GM23338 (cell line): ENCODE measurements at regions not wholly inside any gene's neighbourhood (a gene's known extent, or its start where the extent isn't known, plus 50 kb on each side); places are given as distances from the start of the nearest gene placed in this dataset.

ENCODE experiments used
- ATAC-seq: fragments of 200-7000 bp; cut with Tn5 transposase; 3 replicates; pipeline ENCODE4 v1.9.1; 2020
- DNase-seq: peaks from one replicate; pipeline ENCODE4 v3.0.0-alpha.2; 2015; ENCODE audit warnings: low spot score
- H2AFZ ChIP-seq: fragments of 200-600 bp; sonication (generic); 2 replicates; pipeline ENCODE4 v1.8.0; 2016; ENCODE audit warnings: antibody characterized with exemption, mild to moderate bottlenecking, moderate library complexity
- H3F3A ChIP-seq: fragments of 200-600 bp; sonication (generic); replicated peaks from 2 replicates; pipeline ENCODE4 v1.8.0; 2017; ENCODE audit warnings: antibody characterized with exemption, mixed run types, low read depth
- H3K27ac ChIP-seq: fragments of 200-600 bp; sonication (generic); 2 replicates; pipeline ENCODE4 v1.6.1; 2016; ENCODE audit warnings: low read depth
- H3K27me3 ChIP-seq: fragments of 200-600 bp; sonication (generic); 2 replicates; pipeline ENCODE4 v1.8.0; 2016; ENCODE audit warnings: mild to moderate bottlenecking, mixed run types, moderate library complexity; ENCODE audit not compliant: insufficient read depth
- H3K36me3 ChIP-seq: fragments of 200-600 bp; sonication (generic); 2 replicates; pipeline ENCODE4 v1.8.0; 2016; ENCODE audit warnings: mild to moderate bottlenecking; ENCODE audit not compliant: insufficient read depth
- H3K4me1 ChIP-seq: fragments of 200-600 bp; sonication (generic); 2 replicates; pipeline ENCODE4 v1.8.0; 2016; ENCODE audit warnings: mild to moderate bottlenecking, moderate library complexity; ENCODE audit not compliant: insufficient read depth
- H3K4me2 ChIP-seq: fragments of 200-600 bp; sonication (generic); 2 replicates; pipeline ENCODE4 v1.7.1; 2017; ENCODE audit warnings: mixed run types
- H3K4me3 ChIP-seq: fragments of 200-600 bp; sonication (generic); 2 replicates; pipeline ENCODE4 v1.6.1; 2016; ENCODE audit warnings: mixed run types
- H3K79me2 ChIP-seq: fragments of 200-600 bp; sonication (generic); replicated peaks from 2 replicates; pipeline ENCODE4 v1.8.0; 2017; ENCODE audit warnings: mild to moderate bottlenecking; ENCODE audit not compliant: insufficient read depth
- H3K9me2 ChIP-seq: fragments of 200-600 bp; sonication (generic); 2 replicates; pipeline ENCODE4 v1.8.0; 2017; ENCODE audit not compliant: insufficient read depth
- H4K20me1 ChIP-seq: fragments of 200-600 bp; sonication (generic); replicated peaks from 2 replicates; pipeline ENCODE4 v1.8.0; 2017; ENCODE audit warnings: mild to moderate bottlenecking; ENCODE audit not compliant: insufficient read depth
- H3K27ac Mint-ChIP-seq: 2 replicates; pipeline ENCODE4 v1.8.0; 2020; ENCODE audit warnings: inconsistent platforms, mild to moderate bottlenecking, moderate library complexity, mixed read lengths
- H3K27me3 Mint-ChIP-seq: 3 replicates; pipeline ENCODE4 v1.8.0; 2022; ENCODE audit warnings: low read depth, mild to moderate bottlenecking, moderate library complexity, mixed read lengths, inconsistent platforms; ENCODE audit not compliant: insufficient read depth, poor library complexity
- H3K36me3 Mint-ChIP-seq: 3 replicates; pipeline ENCODE4 v1.8.0; 2021; ENCODE audit warnings: low read depth, mild to moderate bottlenecking, inconsistent platforms, moderate library complexity, mixed read lengths
- H3K4me1 Mint-ChIP-seq: 3 replicates; pipeline ENCODE4 v1.8.0; 2020; ENCODE audit warnings: mild to moderate bottlenecking, inconsistent platforms, mixed read lengths
- H3K4me3 Mint-ChIP-seq: 3 replicates; pipeline ENCODE4 v1.8.0; 2021; ENCODE audit warnings: moderate library complexity, mild to moderate bottlenecking, inconsistent platforms, mixed read lengths
- H3K9me3 Mint-ChIP-seq: 3 replicates; pipeline ENCODE4 v1.8.0; 2020; ENCODE audit warnings: moderate library complexity, mild to moderate bottlenecking, inconsistent platforms, mixed read lengths
- CREB1 ChIP-seq: fragments of 250-450 bp; sonication (Bioruptor Pico); IDR thresholded peaks from 2 replicates; pipeline ENCODE4 v1.5.0; 2020; ENCODE audit warnings: low read depth, mild to moderate bottlenecking, moderate library complexity
- CTCF ChIP-seq, 2 experiments: fragments of 200-600 bp in 1 of 2; sonication (generic) in 1 of 2; conservative IDR thresholded peaks; 2 replicates each; pipeline versions ENCODE4 v1.5.1 to v1.6.1; 2016 to 2017; ENCODE audit warnings: antibody characterized with exemption in 2 of 2, low read depth in 2 of 2, mild to moderate bottlenecking in 2 of 2, moderate library complexity in 1 of 2
- ETS1 ChIP-seq: IDR thresholded peaks from 2 replicates; pipeline ENCODE4 v1.6.1; 2016; ENCODE audit warnings: antibody characterized with exemption
- EZH2 ChIP-seq: fragments of 200-600 bp; sonication (generic); IDR thresholded peaks from one replicate; pipeline ENCODE4 v1.8.0; 2017; ENCODE audit warnings: antibody characterized with exemption, mild to moderate bottlenecking, low read depth; ENCODE audit not compliant: unreplicated experiment
- EZH2phosphoT487 ChIP-seq: fragments of 200-600 bp; sonication (generic); IDR thresholded peaks from one replicate; pipeline ENCODE4 v1.8.1; 2018; ENCODE audit warnings: antibody characterized with exemption; ENCODE audit not compliant: unreplicated experiment
- JUNB ChIP-seq: IDR thresholded peaks from one replicate; pipeline ENCODE4 v1.6.1; 2016; ENCODE audit warnings: antibody characterized with exemption; ENCODE audit not compliant: unreplicated experiment
- NANOG ChIP-seq: IDR thresholded peaks from 2 replicates; pipeline ENCODE4 v1.6.1; 2016; ENCODE audit warnings: antibody characterized with exemption, borderline replicate concordance
- POLR2AphosphoS5 ChIP-seq: IDR thresholded peaks from 2 replicates; pipeline ENCODE4 v1.6.1; 2016; ENCODE audit warnings: antibody characterized with exemption, low read depth
- REST ChIP-seq: IDR thresholded peaks from one replicate; pipeline ENCODE4 v1.6.1; 2018; ENCODE audit warnings: antibody characterized with exemption; ENCODE audit not compliant: unreplicated experiment
- STAT1 ChIP-seq: IDR thresholded peaks from one replicate; pipeline ENCODE4 v1.6.1; 2016; ENCODE audit warnings: antibody characterized with exemption; ENCODE audit not compliant: unreplicated experiment
- ZNF114 ChIP-seq: fragments of 250-450 bp; sonication (Bioruptor Pico); IDR thresholded peaks from 2 replicates; pipeline ENCODE4 v1.5.0; 2020; ENCODE audit warnings: mild to moderate bottlenecking, moderate library complexity
- ZNF331 ChIP-seq: fragments of 250-450 bp; sonication (Bioruptor Pico); IDR thresholded peaks from 2 replicates; pipeline ENCODE4 v1.5.0; 2020; ENCODE audit warnings: low read depth, mild to moderate bottlenecking, moderate library complexity
- ZNF462 ChIP-seq: fragments of 250-450 bp; sonication (Bioruptor Pico); IDR thresholded peaks from 2 replicates; pipeline ENCODE4 v1.5.0; 2020; ENCODE audit warnings: mild to moderate bottlenecking, moderate library complexity

- Histone ChIP-seq H3K79me2 (no peaks in the 10 kb centered on the region), H4K20me1 (no peaks in the 10 kb centered on the region), H2AFZ (no peak overlapping the region), H3K36me3 (no peaks in the 10 kb centered on the region), H3K27me3 (no peaks in the 10 kb centered on the region), H3K4me1 (no peaks in the 10 kb centered on the region; the same call in 1 of the 2 replicates), H3K4me3 (no peak overlapping the region), H3F3A (no peaks in the 10 kb centered on the region), H3K4me2 (no peak overlapping the region), H3K9me2 (no peaks in the 10 kb centered on the region), H3K27ac (no peak overlapping the region)
- H3K4me1 Mint-ChIP-seq = no peaks in the 10 kb centered on the region; the same call in 2 of the 3 replicates
- ATAC-seq (no peak), DNase-seq (no peak)
- peaks cover 3% of the 10 kb centered on the region for H3K9me3 Mint-ChIP-seq
- no peaks in the 10 kb centered on the region; the same call in 2 of the 3 replicates for H3K36me3 Mint-ChIP-seq
- H3K27ac Mint-ChIP-seq = no peak overlapping the region
- no peaks in the 10 kb centered on the region for H3K27me3 Mint-ChIP-seq
- no peak overlapping the region for H3K4me3 Mint-ChIP-seq
- no peak for TF ChIP-seq ETS1
- TF ChIP-seq EZH2 = no peak
- TF ChIP-seq STAT1 = no peak
- TF ChIP-seq NANOG = no peak
- no peak for TF ChIP-seq ZNF114 (CRISPR knock-in tag)
- no peak for TF ChIP-seq REST
- TF ChIP-seq CTCF (conservative IDR thresholded peaks at IDR 0.05; ENCODE audit: low read depth in 2 of 2) = no peak
- TF ChIP-seq EZH2phosphoT487 = no peak
- TF ChIP-seq ZNF331 (CRISPR knock-in tag) = no peak
- no peak for TF ChIP-seq CREB1 (CRISPR knock-in tag)
- TF ChIP-seq POLR2AphosphoS5 = no peak
- TF ChIP-seq JUNB = no peak
- TF ChIP-seq ZNF462 = no peak
Measured at GRCh38 chr10:21061184-21061583, 164.1 kb upstream of the NEBL start.
